ENCODE measurements at regions not wholly inside any gene's neighbourhood (a gene's known extent, or its start where the extent isn't known, plus 50 kb on each side); places are given as distances from the start of the nearest gene placed in this dataset.

- no peak for DNase-seq (ENCODE audit: low read depth)
Measured at GRCh38 chr5:3654515-3654914, 58.9 kb downstream of the IRX1 start.

GRCh38 chr5:3656803-3657202 is 61.2 kb downstream of the IRX1 start:
- DNase-seq (ENCODE audit: low read depth): no peak

- DNase-seq (ENCODE audit: low read depth): no peak
Measured at GRCh38 chr5:3657364-3658022, 61.9 kb downstream of the IRX1 start.

- no peak for DNase-seq (ENCODE audit: low read depth)
Measured at GRCh38 chr5:3658929-3659328, 63.3 kb downstream of the IRX1 start.

- no peak for DNase-seq (ENCODE audit: low read depth)
Measured at GRCh38 chr5:3659907-3660306, 64.3 kb downstream of the IRX1 start.

GRCh38 chr5:3660630-3661029 is 65.0 kb downstream of the IRX1 start:
- no peak for DNase-seq (ENCODE audit: low read depth)

- no peak for DNase-seq (ENCODE audit: low read depth)
Measured at GRCh38 chr5:3661755-3662296, 66.2 kb downstream of the IRX1 start.

- DNase-seq (ENCODE audit: low read depth): no peak
Measured at GRCh38 chr5:3662344-3662743, 66.7 kb downstream of the IRX1 start.

GRCh38 chr5:3671337-3671736 is 75.7 kb downstream of the IRX1 start:
- no peak for DNase-seq (ENCODE audit: low read depth)

- no peak for DNase-seq (ENCODE audit: low read depth)
Measured at GRCh38 chr5:3678801-3679200, 83.2 kb downstream of the IRX1 start.

GRCh38 chr5:3680821-3681220 is 85.2 kb downstream of the IRX1 start:
- no peak for DNase-seq (ENCODE audit: low read depth)

- no peak for DNase-seq (ENCODE audit: low read depth)
Measured at GRCh38 chr5:3684118-3684517, 88.5 kb downstream of the IRX1 start.

- no peak for DNase-seq (ENCODE audit: low read depth)
Measured at GRCh38 chr5:3684771-3685354, 89.2 kb downstream of the IRX1 start.

GRCh38 chr5:3694819-3695218 is 99.2 kb downstream of the IRX1 start:
- no peak for DNase-seq (ENCODE audit: low read depth)

GRCh38 chr5:3695818-3696217 is 100.2 kb downstream of the IRX1 start:
- DNase-seq (ENCODE audit: low read depth): no peak

- DNase-seq (ENCODE audit: low read depth): no peak
Measured at GRCh38 chr5:3698412-3698811, 102.8 kb downstream of the IRX1 start.

- DNase-seq (ENCODE audit: low read depth): no peak
Measured at GRCh38 chr5:3701694-3702093, 106.1 kb downstream of the IRX1 start.

GRCh38 chr5:3704661-3705060 is 109.0 kb downstream of the IRX1 start:
- DNase-seq (ENCODE audit: low read depth): no peak

GRCh38 chr5:3709068-3709716 is 113.6 kb downstream of the IRX1 start:
- no peak for DNase-seq (ENCODE audit: low read depth)

- no peak for DNase-seq (ENCODE audit: low read depth)
Measured at GRCh38 chr5:3709717-3710348, 114.2 kb downstream of the IRX1 start.

GRCh38 chr5:3715062-3715461 is 119.4 kb downstream of the IRX1 start:
- DNase-seq (ENCODE audit: low read depth): no peak

- DNase-seq (ENCODE audit: low read depth): no peak
Measured at GRCh38 chr5:3729631-3730030, 134.0 kb downstream of the IRX1 start.

- no peak for DNase-seq (ENCODE audit: low read depth)
Measured at GRCh38 chr5:3734632-3735031, 139.0 kb downstream of the IRX1 start.
